Body of pancreas (tissue), 4 donors: ENCODE measurements at regions not wholly inside any gene's neighbourhood (a gene's known extent, or its start where the extent isn't known, plus 50 kb on each side); places are given as distances from the start of the nearest gene placed in this dataset.
A peak's percentile ranks its signal among the peaks of the same experiment; 100 is the strongest.
"Not testable (repeated sequence)": the region's sequence is repeated elsewhere in the genome, so short reads cannot be mapped to it uniquely, and the experiment has no call there.

Experiments used
- ATAC-seq: fragments of 150-250 bp; one replicate; pipeline ENCODE4 v1.9.1; 2016
- DNase-seq, 4 donors: peaks; one replicate each; pipeline ENCODE4 v3.0.0-alpha.2; 2019
- H3K27ac ChIP-seq, 4 donors: fragments of 200-600 bp; sonication (generic); 1 replicate in 3 of 4; 2 replicates in 1 of 4; pipeline versions ENCODE4 v1.5.1 to v1.6.1; 2016 to 2019; ENCODE audit warnings: mild to moderate bottlenecking in 1 of 4, mixed read lengths in 1 of 4, moderate library complexity in 1 of 4
- H3K27me3 ChIP-seq, 2 donors: fragments of 200-600 bp; sonication (generic); one replicate each; pipeline ENCODE4 v1.6.0; 2016; ENCODE audit warnings: mild to moderate bottlenecking in 1 of 2
- H3K36me3 ChIP-seq, 2 donors: fragments of 200-600 bp; sonication (generic); replicated peaks in 1 of 2; 2 replicates each; pipeline ENCODE4 v1.5.1; 2016; ENCODE audit warnings: low read depth in 2 of 2; ENCODE audit not compliant: insufficient read depth in 1 of 2
- H3K4me1 ChIP-seq: fragments of 200-600 bp; sonication (generic); one replicate; pipeline ENCODE4 v1.6.0; 2016
- H3K4me3 ChIP-seq, 2 donors: fragments of 200-600 bp; sonication (generic); 1 replicate in 1 of 2; 2 replicates in 1 of 2; pipeline ENCODE4 v1.5.1; 2016 to 2019
- H3K9me3 ChIP-seq, 3 donors: fragments of 200-600 bp; sonication (generic); 1 replicate in 2 of 3; 2 replicates in 1 of 3; pipeline ENCODE4 v1.5.1; 2016
- CTCF ChIP-seq, 7 experiments: fragments of 450-650 bp in 4 of 7; fragments of 200-600 bp in 3 of 7; sonication (generic) in 3 of 7; IDR thresholded peaks; one replicate each; pipeline ENCODE4 v1.5.1; 2016 to 2019; ENCODE audit warnings: antibody characterized with exemption in 7 of 7
- POLR2A ChIP-seq, 3 donors: fragments of 450-650 bp; IDR thresholded peaks; one replicate each; pipeline ENCODE4 v1.6.1; 2016; ENCODE audit warnings: antibody characterized with exemption in 3 of 3, mild to moderate bottlenecking in 2 of 3
- WGBS, 2 donors: methylation state at CpG; one replicate each; pipeline ENCODE4 v1.1.5; 2017; 5-methylcytosine and 5-hydroxymethylcytosine counted together
- intact Hi-C: fragments of 100-400 bp; cut with DNase I; formaldehyde crosslinking; loops from one replicate; pipeline ENCODE4 v1.15.1; 2023

- Histone ChIP-seq H3K36me3 (no peaks in the 10 kb centered on the region), H3K4me3 (no peak overlapping the region), H3K9me3 (no peaks in the 10 kb centered on the region), H3K4me1 (no peaks in the 10 kb centered on the region), H3K27me3 (no peaks in the 10 kb centered on the region), H3K27ac (no peak overlapping the region)
- 52 to 73% methylated on average over 3 of the region's 3 CpGs for WGBS, 2 donors
- intact Hi-C loops: no loop called here
- no peak for TF ChIP-seq CTCF (IDR thresholded peaks at IDR 0.05)
- TF ChIP-seq POLR2A (IDR thresholded peaks at IDR 0.05): no peak
- no peak for DNase-seq
- no peak for ATAC-seq
Observed at GRCh38 chr5:119746984-119747383, 117.6 kb downstream of the FAM170A start.

GRCh38 chr5:119750887-119751733, 121.8 kb downstream of the FAM170A start:
- DNase-seq (no peak), ATAC-seq (no peak)
- H3K4me3 ChIP-seq: no peak overlapping the region
- peaks cover 6% of the 10 kb centered on the region for H3K4me1 ChIP-seq
- no peaks in the 10 kb centered on the region for H3K9me3 ChIP-seq
- WGBS, 2 donors: 93 to 95% methylated on average over 24 of the region's 24 CpGs
- intact Hi-C loops: no loop called here
- H3K36me3 ChIP-seq: no peaks in the 10 kb centered on the region
- TF ChIP-seq POLR2A (IDR thresholded peaks at IDR 0.05) (no peak), CTCF (IDR thresholded peaks at IDR 0.05) (no peak)
- no peak overlapping the region for H3K27ac ChIP-seq
- no peaks in the 10 kb centered on the region for H3K27me3 ChIP-seq

- Histone ChIP-seq H3K27me3 (no peaks in the 10 kb centered on the region), H3K36me3 (no peaks in the 10 kb centered on the region), H3K4me3 (no peak overlapping the region), H3K4me1 (peaks cover 6% of the 10 kb centered on the region), H3K27ac (no peak overlapping the region), H3K9me3 (no peaks in the 10 kb centered on the region)
- 76 to 95% methylated on average over 5 to 6 of the region's 6 CpGs for WGBS, 2 donors
- DNase-seq (no peak), ATAC-seq (no peak)
- intact Hi-C loops: no loop called here
- no peak for TF ChIP-seq CTCF (IDR thresholded peaks at IDR 0.05)
- TF ChIP-seq POLR2A (IDR thresholded peaks at IDR 0.05): no peak
Observed at GRCh38 chr5:119751734-119752094, 122.4 kb downstream of the FAM170A start.

GRCh38 chr5:119752921-119753886, 123.8 kb downstream of the FAM170A start:
- intact Hi-C loops: no loop called here
- Histone ChIP-seq H3K36me3 (no peaks in the 10 kb centered on the region), H3K9me3 (no peaks in the 10 kb centered on the region), H3K4me1 (peaks cover 6% of the 10 kb centered on the region), H3K27me3 (no peaks in the 10 kb centered on the region), H3K4me3 (no peak overlapping the region), H3K27ac (no peak overlapping the region)
- DNase-seq (no peak), ATAC-seq (no peak)
- WGBS, 2 donors: 83 to 85% methylated on average over 6 to 8 of the region's 8 CpGs
- TF ChIP-seq POLR2A (IDR thresholded peaks at IDR 0.05) (no peak), CTCF (IDR thresholded peaks at IDR 0.05) (no peak)

- peak; percentile 71 for ATAC-seq
- H3K27ac ChIP-seq: peak overlapping the region in 1 of 4 donors; percentile 44
- H3K27me3 ChIP-seq, H3K4me1 ChIP-seq, H3K4me3 ChIP-seq, H3K9me3 ChIP-seq, H3K36me3 ChIP-seq, intact Hi-C loops: not testable (repeated sequence)
- WGBS, 2 donors: 35 to 42% methylated on average over 7 of the region's 7 CpGs
- DNase-seq: peak; percentile 65 to 80 (median 73)
Observed at GRCh38 chr5:119754825-119755224, 125.5 kb downstream of the FAM170A start.
